ENCODE measurements at regions not wholly inside any gene's neighbourhood (a gene's known extent, or its start where the extent isn't known, plus 50 kb on each side); places are given as distances from the start of the nearest gene placed in this dataset.

DNA sequence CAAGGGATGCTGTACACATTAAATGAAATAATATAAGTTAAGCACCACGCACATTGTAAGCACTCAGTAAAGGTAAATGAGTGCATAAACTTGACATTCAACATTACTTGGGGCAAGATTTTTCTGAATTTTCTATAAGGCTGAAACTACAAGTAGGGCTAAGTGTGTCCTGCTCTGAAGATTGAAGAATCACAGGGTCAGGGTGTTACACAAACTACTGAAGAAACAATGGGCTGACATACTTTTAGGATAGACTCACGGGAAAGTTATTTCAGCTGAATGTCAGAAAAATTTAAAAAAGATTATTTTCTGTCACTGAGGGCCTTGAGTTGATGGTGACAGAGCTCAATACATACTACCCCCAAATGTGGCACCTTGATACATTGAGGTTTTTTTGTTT is 644.2 kb upstream of the PLXNA2 start:
- TF ChIP-seq, protein P1, sequence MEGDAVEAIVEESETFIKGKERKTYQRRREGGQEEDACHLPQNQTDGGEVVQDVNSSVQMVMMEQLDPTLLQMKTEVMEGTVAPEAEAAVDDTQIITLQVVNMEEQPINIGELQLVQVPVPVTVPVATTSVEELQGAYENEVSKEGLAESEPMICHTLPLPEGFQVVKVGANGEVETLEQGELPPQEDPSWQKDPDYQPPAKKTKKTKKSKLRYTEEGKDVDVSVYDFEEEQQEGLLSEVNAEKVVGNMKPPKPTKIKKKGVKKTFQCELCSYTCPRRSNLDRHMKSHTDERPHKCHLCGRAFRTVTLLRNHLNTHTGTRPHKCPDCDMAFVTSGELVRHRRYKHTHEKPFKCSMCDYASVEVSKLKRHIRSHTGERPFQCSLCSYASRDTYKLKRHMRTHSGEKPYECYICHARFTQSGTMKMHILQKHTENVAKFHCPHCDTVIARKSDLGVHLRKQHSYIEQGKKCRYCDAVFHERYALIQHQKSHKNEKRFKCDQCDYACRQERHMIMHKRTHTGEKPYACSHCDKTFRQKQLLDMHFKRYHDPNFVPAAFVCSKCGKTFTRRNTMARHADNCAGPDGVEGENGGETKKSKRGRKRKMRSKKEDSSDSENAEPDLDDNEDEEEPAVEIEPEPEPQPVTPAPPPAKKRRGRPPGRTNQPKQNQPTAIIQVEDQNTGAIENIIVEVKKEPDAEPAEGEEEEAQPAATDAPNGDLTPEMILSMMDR (conservative IDR thresholded peaks at IDR 0.05; ENCODE audit: low read length), result no peak
- TF ChIP-seq EZH2phosphoT487 (IDR thresholded peaks at IDR 0.05; ENCODE audit: borderline replicate concordance, low read depth, low read length), result no peak
